HEK293T (cell line): ENCODE measurements at regions not wholly inside any gene's neighbourhood (a gene's known extent, or its start where the extent isn't known, plus 50 kb on each side); places are given as distances from the start of the nearest gene placed in this dataset.

Experiments used
- CTCF ChIA-PET: fragments of 350-600 bp; formaldehyde crosslinking; extraction: SDS; loops from one replicate; lab custom pipeline; 2021; ENCODE audit warnings: antibody characterized with exemption, inconsistent platforms; lab: Yijun Ruan, JAX
- POLR2A ChIA-PET: fragments of 350-600 bp; formaldehyde crosslinking; extraction: SDS; loops from one replicate; lab custom pipeline; 2020; ENCODE audit warnings: antibody characterized with exemption, inconsistent platforms; lab: Yijun Ruan, JAX
- DNase-seq: peaks from one replicate; pipeline ENCODE4 v3.0.0; 2012; ENCODE audit warnings: mixed read lengths; ENCODE audit errors: extremely low spot score
- ARNT ChIP-seq: fragments of 450-650 bp; IDR thresholded peaks from 2 replicates; pipeline ENCODE4 v1.6.1; 2017; ENCODE audit warnings: mild to moderate bottlenecking
- BHLHE40 ChIP-seq: fragments of 450-650 bp; IDR thresholded peaks from 2 replicates; pipeline ENCODE4 v1.6.1; 2016; ENCODE audit warnings: mild to moderate bottlenecking, moderate library complexity, borderline replicate concordance
- CTBP1 ChIP-seq: fragments of 450-650 bp; IDR thresholded peaks from 2 replicates; pipeline ENCODE4 v1.6.1; 2016; ENCODE audit warnings: borderline replicate concordance
- ELF4 ChIP-seq: fragments of 450-650 bp; IDR thresholded peaks from 2 replicates; pipeline ENCODE4 v1.6.1; 2017; ENCODE audit warnings: antibody characterized with exemption
- FOXA1 ChIP-seq: fragments of 450-650 bp; IDR thresholded peaks from 2 replicates; pipeline ENCODE4 v1.6.1; 2016; ENCODE audit warnings: mild to moderate bottlenecking
- FOXK2 ChIP-seq: fragments of 450-650 bp; IDR thresholded peaks from 2 replicates; pipeline ENCODE4 v1.6.1; 2016; ENCODE audit warnings: mild to moderate bottlenecking
- FOXM1 ChIP-seq: fragments of 450-650 bp; IDR thresholded peaks from 2 replicates; pipeline ENCODE4 v1.6.1; 2017; ENCODE audit warnings: mild to moderate bottlenecking, borderline replicate concordance
- HDGF ChIP-seq: fragments of 450-650 bp; IDR thresholded peaks from 2 replicates; pipeline ENCODE4 v1.6.1; 2017; ENCODE audit warnings: antibody characterized with exemption, borderline replicate concordance
- L3MBTL2 ChIP-seq: fragments of 450-650 bp; conservative IDR thresholded peaks from 2 replicates; pipeline ENCODE4 v1.6.1; 2016; ENCODE audit warnings: mild to moderate bottlenecking
- LEF1 ChIP-seq: fragments of 450-650 bp; IDR thresholded peaks from 2 replicates; pipeline ENCODE4 v1.6.1; 2017; ENCODE audit warnings: mild to moderate bottlenecking, borderline replicate concordance
- NFRKB ChIP-seq: fragments of 450-650 bp; IDR thresholded peaks from 2 replicates; pipeline ENCODE4 v1.6.1; 2016; ENCODE audit warnings: mild to moderate bottlenecking, moderate library complexity
- SP1 ChIP-seq: fragments of 450-650 bp; IDR thresholded peaks from 2 replicates; pipeline ENCODE4 v1.6.1; 2017
- SUZ12 ChIP-seq: fragments of 450-650 bp; IDR thresholded peaks from 2 replicates; pipeline ENCODE4 v1.6.1; 2016; ENCODE audit warnings: mild to moderate bottlenecking
- TARDBP ChIP-seq: fragments of 450-650 bp; IDR thresholded peaks from 2 replicates; pipeline ENCODE4 v1.6.1; 2016
- ZNF384 ChIP-seq: fragments of 450-650 bp; IDR thresholded peaks from 2 replicates; pipeline ENCODE4 v1.6.1; 2016
- TF ChIP-seq, protein P1 (sequence below): fragments of 450-650 bp; IDR thresholded peaks from 2 replicates; pipeline ENCODE4 v1.6.1; 2016

DNA sequence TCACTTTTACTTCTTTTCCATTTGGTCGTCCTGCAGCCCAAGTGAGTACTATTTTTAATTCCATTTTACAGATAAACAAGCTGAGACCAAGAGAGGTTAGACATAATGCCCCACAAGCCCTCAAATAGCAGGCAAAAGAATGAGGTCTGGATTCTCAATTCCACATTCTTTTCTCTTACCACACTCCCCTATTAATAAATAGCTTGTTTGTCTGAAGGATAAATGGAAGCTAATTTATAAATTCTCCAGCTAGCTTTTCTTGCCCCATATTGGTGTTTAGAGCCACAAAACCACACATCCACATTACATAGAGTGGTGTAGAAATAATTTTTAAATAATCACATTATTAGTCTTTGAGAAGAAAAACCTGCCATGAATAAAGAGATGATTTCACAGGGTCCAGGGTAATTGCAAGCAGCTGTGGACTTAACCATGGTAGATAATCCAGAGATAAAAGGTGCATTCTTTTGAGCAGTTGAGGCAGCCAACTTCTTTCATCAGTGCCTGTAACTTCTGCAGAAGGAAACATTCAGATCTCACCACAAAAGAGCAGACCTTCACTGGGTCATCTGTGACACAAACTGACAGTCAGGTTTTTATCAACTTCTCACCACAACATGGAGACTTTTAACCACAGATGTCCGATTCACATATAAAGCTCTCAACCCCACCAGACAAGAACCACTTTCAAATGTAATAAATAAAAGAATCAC is 313.4 kb upstream of the STT3B start:
- POLR2A ChIA-PET: no interaction called here

DNA sequence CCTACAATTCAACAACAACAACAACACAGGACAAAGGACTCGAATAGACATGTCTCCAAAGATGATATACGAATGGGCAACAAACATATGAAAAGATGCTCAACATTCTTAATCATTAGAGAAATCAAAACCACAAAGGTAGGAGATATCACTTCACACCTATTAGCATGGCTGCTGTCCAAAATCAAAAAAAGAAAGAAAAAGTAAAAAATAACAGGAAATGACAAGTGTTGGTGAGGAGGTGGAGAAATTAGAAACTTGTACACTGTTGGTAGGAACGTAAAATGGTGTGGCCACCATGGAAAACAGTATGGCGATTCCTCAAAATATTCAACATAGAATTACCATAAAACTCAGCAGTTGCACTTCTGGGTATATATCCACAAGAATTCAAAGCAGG is 312.3 kb upstream of the STT3B start:
- POLR2A ChIA-PET: no interaction called here
- CTCF ChIA-PET: no interaction called here
- no peak for DNase-seq
- TF ChIP-seq FOXA1: no peak
- no peak for TF ChIP-seq BHLHE40
- no peak for TF ChIP-seq ZNF384
- TF ChIP-seq FOXM1: no peak
- no peak for TF ChIP-seq ELF4
- no peak for TF ChIP-seq FOXK2
- no peak for TF ChIP-seq NFRKB
- TF ChIP-seq, protein P1, sequence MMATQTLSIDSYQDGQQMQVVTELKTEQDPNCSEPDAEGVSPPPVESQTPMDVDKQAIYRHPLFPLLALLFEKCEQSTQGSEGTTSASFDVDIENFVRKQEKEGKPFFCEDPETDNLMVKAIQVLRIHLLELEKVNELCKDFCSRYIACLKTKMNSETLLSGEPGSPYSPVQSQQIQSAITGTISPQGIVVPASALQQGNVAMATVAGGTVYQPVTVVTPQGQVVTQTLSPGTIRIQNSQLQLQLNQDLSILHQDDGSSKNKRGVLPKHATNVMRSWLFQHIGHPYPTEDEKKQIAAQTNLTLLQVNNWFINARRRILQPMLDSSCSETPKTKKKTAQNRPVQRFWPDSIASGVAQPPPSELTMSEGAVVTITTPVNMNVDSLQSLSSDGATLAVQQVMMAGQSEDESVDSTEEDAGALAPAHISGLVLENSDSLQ: no peak
- no peak for TF ChIP-seq ARNT
- no peak for TF ChIP-seq CTBP1
- TF ChIP-seq LEF1: no peak
- no peak for TF ChIP-seq SUZ12
- no peak for TF ChIP-seq L3MBTL2
- no peak for TF ChIP-seq SP1
- TF ChIP-seq TARDBP: no peak
- TF ChIP-seq HDGF: no peak

More for the DNA sequence above, 313.4 kb upstream of the STT3B start:
- DNase-seq: no peak
- no peak for TF ChIP-seq SUZ12
- TF ChIP-seq L3MBTL2: no peak
- no peak for TF ChIP-seq SP1
- no peak for TF ChIP-seq NFRKB
- TF ChIP-seq HDGF: no peak
- TF ChIP-seq BHLHE40: no peak
- no peak for TF ChIP-seq LEF1
- no peak for TF ChIP-seq TARDBP
- TF ChIP-seq FOXA1: no peak
- TF ChIP-seq FOXM1: no peak
- no peak for TF ChIP-seq ZNF384
- TF ChIP-seq CTBP1: no peak
- TF ChIP-seq, protein P1: no peak
- TF ChIP-seq FOXK2: no peak
- no peak for TF ChIP-seq ARNT
- TF ChIP-seq ELF4: no peak
- CTCF ChIA-PET: interaction anchor here (0.6 kb wide), 2 partner anchors 28 to 87 kb away, joined by 3 read pairs; no protein-coding TSS in a partner anchor

DNA sequence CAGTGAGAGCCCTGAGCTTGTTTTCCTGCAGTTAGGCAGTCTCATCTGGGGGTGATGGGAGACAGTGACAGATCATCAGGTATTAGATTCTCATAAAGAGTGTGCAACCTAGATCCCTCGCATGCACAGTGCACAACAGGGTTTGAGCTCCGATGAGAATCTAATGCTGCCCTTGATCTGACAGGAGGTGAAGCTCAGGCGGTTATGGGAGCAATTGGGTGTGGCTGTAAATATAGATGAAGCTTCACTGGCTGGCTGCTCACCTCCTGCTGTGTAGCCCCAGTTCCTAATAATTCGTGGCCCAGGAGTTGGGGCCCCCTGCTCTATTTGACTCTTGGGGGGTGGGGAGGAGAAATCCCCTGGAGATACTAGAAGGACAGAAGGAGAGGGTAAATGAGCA is 309.4 kb upstream of the STT3B start:
- DNase-seq: no peak
- ChIA-PET CTCF (no interaction called here), POLR2A (interaction anchor here (1.6 kb wide), 1 partner anchor 309 kb away, joined by 4 read pairs; the partner anchor contains the start of gene STT3B)
- no peak for TF ChIP-seq TARDBP
- no peak for TF ChIP-seq ZNF384
- TF ChIP-seq ELF4: no peak
- no peak for TF ChIP-seq L3MBTL2
- TF ChIP-seq LEF1: no peak
- TF ChIP-seq BHLHE40: no peak

DNA sequence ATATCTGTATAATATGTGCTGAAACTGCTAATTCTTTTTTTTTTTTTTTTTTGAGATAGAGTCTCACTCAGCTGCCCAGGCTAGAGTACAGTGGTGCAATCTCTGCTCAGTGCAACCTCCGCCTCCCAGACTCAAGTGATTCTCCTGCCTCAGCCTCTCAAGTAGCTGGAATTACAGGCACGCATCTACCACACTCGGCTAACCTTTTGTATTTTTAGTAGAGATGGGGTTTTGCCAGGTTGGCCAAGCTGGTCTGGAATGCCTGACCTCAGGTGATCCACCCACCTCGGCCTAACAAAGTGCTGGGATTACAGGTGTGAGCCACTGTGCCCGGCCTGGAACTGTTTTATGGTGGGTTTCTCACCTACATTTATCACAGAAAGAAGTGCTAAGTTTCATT is 307.8 kb upstream of the STT3B start:
- POLR2A ChIA-PET: no interaction called here
- CTCF ChIA-PET: interaction anchor here (0.6 kb wide), 1 partner anchor 25 kb away, joined by 5 read pairs; no protein-coding TSS in a partner anchor
- TF ChIP-seq CTBP1: no peak
- TF ChIP-seq SUZ12: no peak
- no peak for TF ChIP-seq TARDBP
- TF ChIP-seq FOXK2: no peak
- TF ChIP-seq LEF1: no peak
- TF ChIP-seq L3MBTL2: no peak
- no peak for TF ChIP-seq BHLHE40
- TF ChIP-seq NFRKB: no peak
- TF ChIP-seq FOXM1: no peak
- TF ChIP-seq HDGF: no peak
- DNase-seq: no peak

DNA sequence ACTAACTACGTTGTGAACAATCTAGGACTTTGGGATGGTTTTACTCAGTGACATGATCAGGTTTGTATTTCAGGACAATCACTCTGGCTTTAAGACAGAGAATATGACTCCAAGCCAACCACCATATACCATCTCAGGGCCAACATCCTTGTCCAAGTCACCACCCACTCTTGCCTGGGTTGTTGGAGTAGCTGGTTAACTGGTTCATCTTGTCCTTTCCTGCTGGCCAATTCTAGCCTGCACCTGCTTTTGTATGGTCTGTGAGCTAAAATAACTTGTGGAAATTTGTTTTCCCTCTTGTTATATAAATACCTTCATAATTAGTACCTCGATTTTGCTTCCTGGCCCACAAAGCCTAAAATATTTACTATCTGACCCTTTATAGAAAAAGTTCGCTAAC is 306.8 kb upstream of the STT3B start:
- DNase-seq: no peak
- TF ChIP-seq NFRKB (no peak), FOXA1 (no peak), BHLHE40 (no peak), FOXK2 (no peak), SUZ12 (no peak), ARNT (no peak), SP1 (no peak), CTBP1 (no peak), L3MBTL2 (no peak), ZNF384 (no peak), ELF4 (no peak), HDGF (no peak), LEF1 (no peak), FOXM1 (no peak), TARDBP (no peak)
- TF ChIP-seq, protein P1: no peak
- CTCF ChIA-PET: no interaction called here
- POLR2A ChIA-PET: no interaction called here

DNA sequence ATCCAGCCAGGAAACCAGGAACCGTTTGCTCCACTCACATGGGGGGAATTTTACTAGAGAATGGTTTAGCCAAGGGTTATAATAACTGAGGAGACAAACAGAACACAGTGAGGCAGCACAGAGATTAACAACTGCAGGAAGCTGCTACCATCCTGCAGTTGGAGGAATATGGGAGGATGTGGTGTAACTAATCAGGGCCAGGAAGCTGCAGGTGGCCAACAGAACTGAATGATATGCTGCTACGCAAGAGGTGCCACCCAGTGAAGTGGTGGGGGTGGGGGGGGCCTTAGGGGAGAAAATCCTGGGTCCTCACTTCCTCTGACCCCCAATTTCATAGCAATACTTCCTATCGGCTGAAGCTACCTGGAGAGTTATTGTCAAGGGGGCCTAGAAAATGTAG is 306.4 kb upstream of the STT3B start:
- ChIA-PET POLR2A (no interaction called here), CTCF (interaction anchor here (0.5 kb wide), 1 partner anchor 105 kb away, joined by 3 read pairs; no protein-coding TSS in a partner anchor)
- TF ChIP-seq SUZ12 (no peak), FOXK2 (no peak), FOXM1 (no peak), CTBP1 (no peak), ZNF384 (no peak), SP1 (no peak), FOXA1 (no peak), NFRKB (no peak), ARNT (no peak), TARDBP (no peak)
- no peak for DNase-seq
